ENCODE measurements at regions not wholly inside any gene's neighbourhood (a gene's known extent, or its start where the extent isn't known, plus 50 kb on each side); places are given as distances from the start of the nearest gene placed in this dataset.

GRCh38 chr15:61499376-61499775 lies 270.3 kb upstream of the RORA start:
- ATAC-seq: no peak
- ChIA-PET POLR2A (no interaction called here), CTCF (no interaction called here)
- no peak for DNase-seq (ENCODE audit: low spot score)
- H3K4me1 Mint-ChIP-seq: peaks cover 26% of the 10 kb centered on the region
- no peak for TF ChIP-seq SMAD3 (CRISPR knock-in tag; IDR thresholded peaks at IDR 0.05; ENCODE audit: borderline replicate concordance)
- TF ChIP-seq ZNF425 (CRISPR knock-in tag; conservative IDR thresholded peaks at IDR 0.05): no peak
- TF ChIP-seq CDX4 (CRISPR knock-in tag; IDR thresholded peaks at IDR 0.05; ENCODE audit: borderline replicate concordance): no peak
- no peak for TF ChIP-seq USF1 (CRISPR knock-in tag; IDR thresholded peaks at IDR 0.05)
- TF ChIP-seq NFATC4 (CRISPR knock-in tag; IDR thresholded peaks at IDR 0.05): no peak
- no peak for TF ChIP-seq FOXJ3 (CRISPR knock-in tag; IDR thresholded peaks at IDR 0.05; ENCODE audit: borderline replicate concordance)
- TF ChIP-seq ZNF512 (CRISPR knock-in tag; IDR thresholded peaks at IDR 0.05; ENCODE audit: borderline replicate concordance): no peak
- no peak for TF ChIP-seq ZNF416 (CRISPR knock-in tag; IDR thresholded peaks at IDR 0.05)
- TF ChIP-seq ETV6 (CRISPR knock-in tag; IDR thresholded peaks at IDR 0.05): no peak
- TF ChIP-seq ESRRA (CRISPR knock-in tag; IDR thresholded peaks at IDR 0.05; ENCODE audit: borderline replicate concordance): no peak
- TF ChIP-seq GABPB1 (CRISPR knock-in tag; IDR thresholded peaks at IDR 0.05): no peak
- TF ChIP-seq E2F4 (CRISPR knock-in tag; IDR thresholded peaks at IDR 0.05; ENCODE audit: borderline replicate concordance, low read depth): no peak
- no peak for TF ChIP-seq MXD4 (CRISPR knock-in tag; IDR thresholded peaks at IDR 0.05; ENCODE audit: borderline replicate concordance)
- TF ChIP-seq ZNF232 (CRISPR knock-in tag; IDR thresholded peaks at IDR 0.05): no peak
- TF ChIP-seq ATF1 (CRISPR knock-in tag; IDR thresholded peaks at IDR 0.05): no peak
- no peak for TF ChIP-seq HMGXB4 (CRISPR knock-in tag; IDR thresholded peaks at IDR 0.05)
- no peak for TF ChIP-seq IRF2 (CRISPR knock-in tag; IDR thresholded peaks at IDR 0.05; ENCODE audit: borderline replicate concordance, low read depth)
- no peak for TF ChIP-seq AFF4 (CRISPR knock-in tag; IDR thresholded peaks at IDR 0.05; ENCODE audit: borderline replicate concordance)
- no peak for TF ChIP-seq JAZF1 (CRISPR knock-in tag; IDR thresholded peaks at IDR 0.05)
- no peak for TF ChIP-seq ZNF423 (CRISPR knock-in tag; IDR thresholded peaks at IDR 0.05)
- no peak overlapping the region for H3K4me3 Mint-ChIP-seq
- no peaks in the 10 kb centered on the region for H3K9me3 Mint-ChIP-seq
- no peaks in the 10 kb centered on the region for H3K27me3 Mint-ChIP-seq (ENCODE audit: low read depth)
- H3K36me3 Mint-ChIP-seq: no peaks in the 10 kb centered on the region
- no peak overlapping the region for H3K27ac Mint-ChIP-seq

All from WTC11 (cell line).